BLaER1 (cell line): ENCODE measurements at regions not wholly inside any gene's neighbourhood (a gene's known extent, or its start where the extent isn't known, plus 50 kb on each side); places are given as distances from the start of the nearest gene placed in this dataset.
A peak's percentile ranks its signal among the peaks of the same experiment; 100 is the strongest.
"Not testable (repeated sequence)": the region's sequence is repeated elsewhere in the genome, so short reads cannot be mapped to it uniquely, and the experiment has no call there.

Experiments
- H3K27ac ChIP-seq: shearing (Covaris generic); formaldehyde crosslinking; 2 replicates; pipeline ENCODE4 v1.8.1; 2022
- H3K27me3 ChIP-seq: shearing (Covaris generic); formaldehyde crosslinking; 2 replicates; pipeline ENCODE4 v1.8.1; 2022
- H3K36me3 ChIP-seq: shearing (Covaris generic); formaldehyde crosslinking; 2 replicates; pipeline ENCODE4 v1.8.1; 2022
- H3K4me1 ChIP-seq: shearing (Covaris generic); formaldehyde crosslinking; 2 replicates; pipeline ENCODE4 v1.8.1; 2022
- H3K4me2 ChIP-seq: shearing (Covaris generic); formaldehyde crosslinking; 2 replicates; pipeline ENCODE4 v1.8.1; 2022
- H3K4me3 ChIP-seq: shearing (Covaris generic); formaldehyde crosslinking; 2 replicates; pipeline ENCODE4 v1.8.1; 2022
- H3K9ac ChIP-seq: shearing (Covaris generic); formaldehyde crosslinking; 2 replicates; pipeline ENCODE4 v1.8.1; 2022
- H3K9me3 ChIP-seq: shearing (Covaris generic); formaldehyde crosslinking; 2 replicates; pipeline ENCODE4 v1.8.1; 2022
- H4K20me1 ChIP-seq: shearing (Covaris generic); formaldehyde crosslinking; 2 replicates; pipeline ENCODE4 v1.8.1; 2022
- Cebpa-rat ChIP-seq: shearing (Covaris generic); IDR thresholded peaks from 2 replicates; pipeline ENCODE4 v1.8.1; 2022

DNA sequence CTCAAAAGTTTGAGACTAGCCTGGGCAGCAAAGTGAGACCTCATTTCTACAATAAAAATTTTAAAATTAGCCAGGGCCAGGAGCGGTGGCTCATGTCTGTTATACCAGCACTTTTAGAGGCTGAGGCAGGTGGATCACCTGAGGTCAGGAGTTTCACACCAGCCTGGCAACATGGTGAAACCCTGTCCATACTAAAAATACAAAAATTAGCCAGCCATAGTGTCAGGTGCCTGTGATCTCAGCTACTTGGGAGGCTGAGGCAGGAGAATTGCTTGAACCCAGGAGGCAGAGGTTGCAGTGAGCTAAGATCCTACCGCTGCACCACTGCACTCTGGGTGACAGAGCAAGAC, 85.1 kb upstream of the MAP4 start:
- H3K9ac ChIP-seq, H3K9me3 ChIP-seq, H4K20me1 ChIP-seq, H3K36me3 ChIP-seq, H3K27me3 ChIP-seq, H3K27ac ChIP-seq, H3K4me3 ChIP-seq: not testable (repeated sequence)
- Histone ChIP-seq H3K4me1 (peaks cover 20% of the 10 kb centered on the region), H3K4me2 (peak overlapping the region; percentile 4; the same call in 1 of the 2 replicates)

DNA sequence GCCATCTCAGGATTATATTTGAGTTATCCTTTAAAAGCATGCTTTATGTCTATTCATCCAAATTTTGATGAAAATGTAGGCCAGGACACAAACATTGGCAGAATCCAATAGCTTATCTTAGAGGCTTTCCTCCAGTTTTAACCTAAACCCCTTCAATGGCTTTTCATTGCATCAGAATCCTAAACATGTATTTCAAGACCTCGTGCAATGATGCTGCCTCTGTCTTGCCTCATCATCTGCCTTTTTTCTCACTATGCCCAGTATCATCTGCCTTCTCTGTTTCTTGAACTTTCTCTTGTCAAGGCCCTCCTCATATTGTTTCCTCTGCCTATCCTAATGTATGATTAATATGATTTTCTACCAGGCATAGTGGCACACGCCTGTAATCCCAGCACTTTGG, 76.1 kb upstream of the MAP4 start:
- no peak overlapping the region for H3K4me3 ChIP-seq
- H3K9ac ChIP-seq, result no peak overlapping the region
- H3K36me3 ChIP-seq, result no peaks in the 10 kb centered on the region
- TF ChIP-seq Cebpa-rat, result no peak
- peaks cover 16% of the 10 kb centered on the region for H3K4me1 ChIP-seq
- no peaks in the 10 kb centered on the region for H3K27me3 ChIP-seq
- peaks cover 6% of the 10 kb centered on the region for H4K20me1 ChIP-seq
- H3K4me2 ChIP-seq, result no peak overlapping the region
- H3K9me3 ChIP-seq, result no peaks in the 10 kb centered on the region
- H3K27ac ChIP-seq, result no peak overlapping the region

DNA sequence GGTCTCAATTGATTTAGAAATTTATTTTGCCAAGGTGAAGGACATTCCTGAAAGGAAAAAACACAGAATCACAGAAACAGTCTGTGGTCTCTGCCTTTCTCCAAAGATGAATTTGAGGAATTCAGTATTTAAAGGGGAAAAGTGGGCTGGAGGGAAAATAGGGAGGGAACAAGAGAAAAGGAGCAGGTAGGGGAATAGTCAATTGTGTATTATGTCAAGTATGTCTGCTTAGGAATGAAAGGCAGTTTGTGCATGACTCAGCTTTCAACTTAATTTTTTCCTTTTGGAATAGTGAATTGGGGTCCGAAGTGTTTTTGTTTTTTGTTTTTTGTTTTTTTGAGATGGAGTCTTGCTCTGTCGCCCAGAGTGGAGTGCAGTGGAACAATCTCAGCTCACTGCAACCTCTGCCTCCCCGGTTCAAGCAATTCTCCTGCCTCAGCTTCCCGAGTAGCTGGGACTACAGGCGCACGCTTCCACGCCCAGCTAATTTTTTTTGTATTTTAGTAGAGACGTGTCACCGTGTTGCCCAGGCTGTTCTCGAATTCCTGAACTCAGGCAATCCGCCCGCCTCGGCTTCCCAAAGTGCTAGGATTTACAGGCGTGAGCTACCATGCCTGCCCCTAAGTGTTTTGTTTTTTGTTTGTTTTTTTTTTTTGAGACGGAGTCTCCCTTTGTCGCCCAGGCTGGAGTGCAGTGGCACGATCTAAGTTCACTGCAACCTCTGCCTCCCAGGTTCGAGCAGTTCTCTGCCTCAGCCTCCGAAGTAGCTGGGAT, 74.1 kb upstream of the MAP4 start:
- Histone ChIP-seq H3K4me2 (peak overlapping the region; percentile 96), H3K4me3 (no peak overlapping the region), H3K9me3 (no peaks in the 10 kb centered on the region), H3K36me3 (no peaks in the 10 kb centered on the region), H3K4me1 (peaks cover 35% of the 10 kb centered on the region), H3K9ac (no peak overlapping the region), H3K27ac (no peak overlapping the region), H3K27me3 (no peaks in the 10 kb centered on the region), H4K20me1 (peaks cover 25% of the 10 kb centered on the region)
- TF ChIP-seq Cebpa-rat, result no peak

DNA sequence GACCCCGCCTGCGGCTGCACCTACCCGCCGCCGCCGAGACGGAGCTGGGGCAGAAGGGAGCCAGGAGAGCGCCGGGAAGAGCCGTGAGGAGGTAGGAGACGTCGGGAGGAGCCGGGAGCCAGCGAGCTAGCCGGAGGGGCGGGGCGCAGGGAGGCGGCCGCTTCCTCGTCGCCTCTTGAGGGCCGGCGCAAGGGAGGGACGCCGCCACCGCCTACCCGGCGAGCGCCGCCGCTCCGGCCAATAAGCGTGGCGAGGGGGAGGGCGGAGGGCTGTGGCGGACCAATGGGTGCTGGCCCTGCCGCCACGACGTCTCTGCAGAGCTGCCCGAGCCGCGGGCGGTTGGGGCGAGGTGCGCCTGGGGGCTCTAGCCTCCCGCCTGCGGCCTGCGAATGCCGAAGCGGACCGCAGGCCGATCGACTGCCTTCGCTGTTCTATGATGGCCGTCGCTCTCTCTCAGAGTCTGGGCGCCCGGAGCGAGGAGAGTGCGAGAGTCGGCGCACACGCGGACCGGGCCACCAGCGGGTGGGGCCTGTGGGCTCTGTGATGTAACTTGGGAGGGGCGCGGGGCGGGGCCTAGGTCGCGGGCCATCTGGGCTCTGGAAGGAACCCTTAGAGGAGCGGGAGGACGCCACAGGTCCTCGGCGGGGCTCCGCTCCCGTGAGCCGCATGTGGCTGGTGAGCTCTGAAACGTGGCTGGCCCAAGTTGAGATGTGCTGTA, 72.7 kb upstream of the MAP4 start:
- Histone ChIP-seq H3K9me3 (no peaks in the 10 kb centered on the region), H4K20me1 (peaks cover 40% of the 10 kb centered on the region), H3K4me2 (peak overlapping the region; percentile 96), H3K27ac (peak overlapping the region; percentile 90), H3K36me3 (peaks cover 9% of the 10 kb centered on the region), H3K9ac (peak overlapping the region; percentile 85), H3K4me3 (peak overlapping the region; percentile 83), H3K4me1 (peaks cover 41% of the 10 kb centered on the region), H3K27me3 (no peaks in the 10 kb centered on the region)
- TF ChIP-seq Cebpa-rat, result no peak

GRCh38 chr3:48088056-48088748, 72.0 kb upstream of the MAP4 start:
- Histone ChIP-seq H3K27ac (peak overlapping the region; percentile 90), H3K9me3 (no peaks in the 10 kb centered on the region), H4K20me1 (peaks cover 47% of the 10 kb centered on the region), H3K4me2 (peak overlapping the region; percentile 96), H3K4me1 (peaks cover 41% of the 10 kb centered on the region), H3K4me3 (peak overlapping the region; percentile 83), H3K27me3 (no peaks in the 10 kb centered on the region), H3K36me3 (peaks cover 15% of the 10 kb centered on the region), H3K9ac (peak overlapping the region; percentile 85)
- TF ChIP-seq Cebpa-rat, result no peak

GRCh38 chr3:48086705-48087104, 70.5 kb upstream of the MAP4 start:
- H3K9ac ChIP-seq, result peak overlapping the region; percentile 85
- no peaks in the 10 kb centered on the region for H3K27me3 ChIP-seq
- H3K27ac ChIP-seq, result peak overlapping the region; percentile 46
- H3K4me1 ChIP-seq, result peaks cover 41% of the 10 kb centered on the region
- peaks cover 18% of the 10 kb centered on the region for H3K36me3 ChIP-seq
- H3K4me2 ChIP-seq, result peak overlapping the region; percentile 96
- peaks cover 62% of the 10 kb centered on the region for H4K20me1 ChIP-seq
- H3K9me3 ChIP-seq, result no peaks in the 10 kb centered on the region
- TF ChIP-seq Cebpa-rat, result no peak
- peak overlapping the region; percentile 83; the same call in 1 of the 2 replicates for H3K4me3 ChIP-seq

DNA sequence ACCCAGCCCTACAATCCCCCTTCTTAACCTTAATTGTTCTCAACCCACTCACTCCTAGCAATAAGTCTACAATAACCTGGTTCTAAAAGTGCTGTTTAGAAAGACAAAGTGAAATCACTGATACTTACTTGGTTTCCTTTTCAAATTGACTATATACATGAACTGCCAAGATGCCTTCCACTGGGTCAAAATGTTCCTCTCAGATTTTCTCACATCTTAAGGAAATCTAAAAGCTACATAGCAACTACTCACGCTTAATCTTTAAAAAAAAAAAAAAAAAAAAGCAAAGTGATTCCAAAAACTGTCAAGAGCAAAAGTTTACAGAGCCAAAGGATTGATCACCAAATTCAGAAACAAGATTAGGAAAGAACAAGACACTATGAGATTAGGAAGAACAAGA, 68.7 kb upstream of the MAP4 start:
- H3K27ac ChIP-seq, result no peak overlapping the region
- H3K4me2 ChIP-seq, result 0 out of 2 replicates have a peak overlapping the region, but pooled peaks have one; percentile 5
- H3K9ac ChIP-seq, result no peak overlapping the region
- no peaks in the 10 kb centered on the region for H3K27me3 ChIP-seq
- TF ChIP-seq Cebpa-rat, result no peak
- H3K9me3 ChIP-seq, result no peaks in the 10 kb centered on the region
- H4K20me1 ChIP-seq, result peaks cover 79% of the 10 kb centered on the region
- H3K36me3 ChIP-seq, result peaks cover 24% of the 10 kb centered on the region
- no peak overlapping the region for H3K4me3 ChIP-seq
- H3K4me1 ChIP-seq, result peaks cover 38% of the 10 kb centered on the region

- Histone ChIP-seq H3K4me1 (peaks cover 31% of the 10 kb centered on the region), H3K36me3 (peaks cover 31% of the 10 kb centered on the region), H3K9ac (no peak overlapping the region), H3K4me3 (no peak overlapping the region), H3K27me3 (no peaks in the 10 kb centered on the region), H3K9me3 (no peaks in the 10 kb centered on the region), H3K27ac (no peak overlapping the region), H3K4me2 (no peak overlapping the region), H4K20me1 (peaks cover 86% of the 10 kb centered on the region)
- no peak for TF ChIP-seq Cebpa-rat
These were observed 68.0 kb upstream of the MAP4 start for GRCh38 chr3:48084170-48084569.

GRCh38 chr3:48082580-48083184, 66.5 kb upstream of the MAP4 start:
- Histone ChIP-seq H3K9ac (no peak overlapping the region), H3K4me1 (peaks cover 30% of the 10 kb centered on the region)

More at GRCh38 chr3:48082580-48083184, 66.5 kb upstream of the MAP4 start:
- no peak overlapping the region for H3K4me3 ChIP-seq
- no peak overlapping the region for H3K27ac ChIP-seq
- H3K9me3 ChIP-seq, result no peaks in the 10 kb centered on the region
- TF ChIP-seq Cebpa-rat, result no peak
- H3K4me2 ChIP-seq, result no peak overlapping the region
- peaks cover 99% of the 10 kb centered on the region for H4K20me1 ChIP-seq
- H3K27me3 ChIP-seq, result no peaks in the 10 kb centered on the region
- peaks cover 42% of the 10 kb centered on the region for H3K36me3 ChIP-seq
